ENCODE measurements at regions not wholly inside any gene's neighbourhood (a gene's known extent, or its start where the extent isn't known, plus 50 kb on each side); places are given as distances from the start of the nearest gene placed in this dataset.

DNA sequence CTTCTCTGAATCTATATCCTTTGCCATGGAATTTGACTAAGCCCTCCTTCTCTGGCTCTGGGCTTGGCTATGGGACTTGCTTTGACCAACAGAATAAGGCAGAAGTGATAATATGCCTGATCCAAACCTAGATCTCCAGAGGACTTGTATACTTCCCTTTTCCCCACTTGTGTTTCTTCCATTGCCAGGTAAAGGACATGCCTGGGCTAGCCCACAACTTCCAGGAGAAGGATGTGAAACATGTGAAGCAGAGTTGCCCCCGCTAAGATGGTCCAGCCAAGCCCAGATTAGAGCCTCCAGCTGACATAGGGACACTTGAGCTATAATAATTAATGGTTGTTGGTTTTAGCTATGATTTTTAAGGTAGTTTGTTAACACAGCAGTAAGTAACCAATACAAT, 55.1 kb downstream of the FOXB1 start:
- TF ChIP-seq CTCF (IDR thresholded peaks at IDR 0.05) (no peak), ZFX (IDR thresholded peaks at IDR 0.05; ENCODE audit: borderline replicate concordance) (no peak)
